ENCODE measurements at regions not wholly inside any gene's neighbourhood (a gene's known extent, or its start where the extent isn't known, plus 50 kb on each side); places are given as distances from the start of the nearest gene placed in this dataset.

GRCh38 chr10:29685506-29685905, 50.7 kb upstream of the SVIL start:
- no peak for ATAC-seq
- no peak for DNase-seq
- H3K4me1 Mint-ChIP-seq (ENCODE audit: low read depth): peaks cover 78% of the 10 kb centered on the region
- no peaks in the 10 kb centered on the region for H3K27me3 Mint-ChIP-seq (ENCODE audit: low read depth)
- no peak overlapping the region for H3K4me3 Mint-ChIP-seq
- H3K9me3 Mint-ChIP-seq: peaks cover 5% of the 10 kb centered on the region
- H3K36me3 Mint-ChIP-seq (ENCODE audit: insufficient read depth): peaks cover 28% of the 10 kb centered on the region

All from activated T-cell treated with anti-CD3 and anti-CD28 coated beads, Interleukin-2, amount 50 U/mL, for 4 hours (primary cell).